HepG2 (cell line): ENCODE measurements at regions not wholly inside any gene's neighbourhood (a gene's known extent, or its start where the extent isn't known, plus 50 kb on each side); places are given as distances from the start of the nearest gene placed in this dataset.

Experiments used
- GZF1 ChIP-seq: sonication (generic); formaldehyde crosslinking; IDR thresholded peaks from 2 replicates; pipeline ENCODE4 v1.5.1; 2020; ENCODE audit warnings: mild to moderate bottlenecking, missing genetic modification reagents
- HNF4A ChIP-seq: sonication (generic); formaldehyde crosslinking; IDR thresholded peaks from 2 replicates; pipeline ENCODE4 v1.4.0; 2020; ENCODE audit warnings: missing genetic modification reagents
- KDM1A ChIP-seq: IDR thresholded peaks from 2 replicates; pipeline ENCODE4 v1.6.1; 2016; ENCODE audit warnings: missing compliant biosample characterization
- MYC ChIP-seq: sonication (generic); formaldehyde crosslinking; IDR thresholded peaks from 2 replicates; pipeline ENCODE4 v1.9.0; 2021; ENCODE audit warnings: missing genetic modification reagents, borderline replicate concordance
- SPEN ChIP-seq: sonication (generic); formaldehyde crosslinking; IDR thresholded peaks from 2 replicates; pipeline ENCODE4 v1.5.1; 2020; ENCODE audit warnings: low read depth, mild to moderate bottlenecking, missing genetic modification reagents
- TCF12 ChIP-seq, 2 experiments: fragments of 450-650 bp in 1 of 2; sonication (generic) in 1 of 2; formaldehyde crosslinking in 1 of 2; IDR thresholded peaks; 2 replicates each; pipeline versions ENCODE4 v1.6.1 to v1.8.0; 2017 to 2022; ENCODE audit warnings: antibody characterized with exemption in 1 of 2, mild to moderate bottlenecking in 1 of 2, missing genetic modification reagents in 1 of 2, moderate library complexity in 1 of 2
- ZNF263 ChIP-seq: sonication (generic); formaldehyde crosslinking; IDR thresholded peaks from 2 replicates; pipeline ENCODE4 v1.4.0; 2020; ENCODE audit warnings: missing genetic modification reagents
- ZNF780A ChIP-seq: sonication (generic); formaldehyde crosslinking; IDR thresholded peaks from 2 replicates; pipeline ENCODE4 v1.8.0; 2022; ENCODE audit warnings: mild to moderate bottlenecking, missing genetic modification reagents, moderate library complexity

- no peak for TF ChIP-seq ZNF263 (CRISPR knock-in tag)
- no peak for TF ChIP-seq TCF12 (IDR thresholded peaks at IDR 0.05)
- TF ChIP-seq TCF12 (CRISPR knock-in tag; IDR thresholded peaks at IDR 0.05) = no peak
- TF ChIP-seq SPEN = no peak
- no peak for TF ChIP-seq HNF4A (CRISPR knock-in tag)
- no peak for TF ChIP-seq GZF1 (CRISPR knock-in tag)
- no peak for TF ChIP-seq MYC (CRISPR knock-in tag)
- no peak for TF ChIP-seq ZNF780A (CRISPR knock-in tag)
- no peak for TF ChIP-seq KDM1A (CRISPR knock-in tag)
Observed at GRCh38 chr12:131455581-131456110, 255.2 kb upstream of the SFSWAP start.
